SU-DHL-6 (cell line): ENCODE measurements at regions not wholly inside any gene's neighbourhood (a gene's known extent, or its start where the extent isn't known, plus 50 kb on each side); places are given as distances from the start of the nearest gene placed in this dataset.

Source experiments
- EZH2phosphoT487 ChIP-seq: fragments of 200-600 bp; sonication (generic), shearing (Covaris generic); conservative IDR thresholded peaks from 2 replicates; pipeline ENCODE4 v1.6.1; 2018; ENCODE audit warnings: mild to moderate bottlenecking, antibody characterized with exemption, low read length, moderate library complexity, mixed read lengths
- TF ChIP-seq, protein P1 (sequence below): fragments of 200-600 bp; sonication (generic); IDR thresholded peaks from one replicate; pipeline ENCODE4 v1.5.1; 2017; ENCODE audit warnings: antibody characterized with exemption, mild to moderate bottlenecking, low read length, moderate library complexity; ENCODE audit not compliant: insufficient read depth, poor library complexity, severe bottlenecking

DNA sequence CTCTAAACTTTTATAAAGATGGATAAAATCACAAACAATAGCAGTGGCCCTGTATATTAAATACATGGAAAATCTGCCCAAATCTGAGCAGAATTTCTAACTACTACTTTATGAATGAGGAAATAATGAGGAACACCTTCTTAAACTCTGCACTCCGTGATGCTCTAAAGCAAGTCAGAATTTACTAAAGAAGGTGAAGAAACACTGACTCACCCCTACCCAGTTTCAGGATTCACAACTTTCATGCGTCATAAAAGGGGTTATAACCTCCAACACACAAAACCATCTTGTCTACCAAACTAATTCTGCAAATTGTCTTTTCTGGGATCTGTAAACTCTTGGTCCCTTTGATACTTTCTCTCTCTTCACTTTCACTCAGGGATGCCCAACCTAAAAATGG, 561.1 kb upstream of the ACO1 start:
- TF ChIP-seq, protein P1, sequence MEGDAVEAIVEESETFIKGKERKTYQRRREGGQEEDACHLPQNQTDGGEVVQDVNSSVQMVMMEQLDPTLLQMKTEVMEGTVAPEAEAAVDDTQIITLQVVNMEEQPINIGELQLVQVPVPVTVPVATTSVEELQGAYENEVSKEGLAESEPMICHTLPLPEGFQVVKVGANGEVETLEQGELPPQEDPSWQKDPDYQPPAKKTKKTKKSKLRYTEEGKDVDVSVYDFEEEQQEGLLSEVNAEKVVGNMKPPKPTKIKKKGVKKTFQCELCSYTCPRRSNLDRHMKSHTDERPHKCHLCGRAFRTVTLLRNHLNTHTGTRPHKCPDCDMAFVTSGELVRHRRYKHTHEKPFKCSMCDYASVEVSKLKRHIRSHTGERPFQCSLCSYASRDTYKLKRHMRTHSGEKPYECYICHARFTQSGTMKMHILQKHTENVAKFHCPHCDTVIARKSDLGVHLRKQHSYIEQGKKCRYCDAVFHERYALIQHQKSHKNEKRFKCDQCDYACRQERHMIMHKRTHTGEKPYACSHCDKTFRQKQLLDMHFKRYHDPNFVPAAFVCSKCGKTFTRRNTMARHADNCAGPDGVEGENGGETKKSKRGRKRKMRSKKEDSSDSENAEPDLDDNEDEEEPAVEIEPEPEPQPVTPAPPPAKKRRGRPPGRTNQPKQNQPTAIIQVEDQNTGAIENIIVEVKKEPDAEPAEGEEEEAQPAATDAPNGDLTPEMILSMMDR: no peak
- TF ChIP-seq EZH2phosphoT487: no peak
